Lung (tissue), 11 donors: ENCODE measurements at regions not wholly inside any gene's neighbourhood (a gene's known extent, or its start where the extent isn't known, plus 50 kb on each side); places are given as distances from the start of the nearest gene placed in this dataset.

ENCODE experiments used
- ATAC-seq: fragments of 200-7000 bp; cut with Tn5 transposase; one replicate; pipeline ENCODE4 v1.9.1; 2020; ENCODE audit warnings: moderate number of reproducible peaks; ENCODE audit not compliant: insufficient read depth, low FRiP score
- DNase-seq, 3 donors: peaks; one replicate each; pipeline ENCODE4 v3.0.0-alpha.2; 2013 to 2017
- H3K27ac ChIP-seq, 2 donors: one replicate each; pipeline ENCODE4 v1.5.1; 2013; ENCODE audit warnings: mild to moderate bottlenecking in 2 of 2, moderate library complexity in 2 of 2, control low read depth in 1 of 2, inconsistent platforms in 1 of 2, low read depth in 1 of 2, low read length in 1 of 2
- H3K27me3 ChIP-seq, 3 donors: one replicate each; pipeline ENCODE4 v1.5.1; 2013; ENCODE audit warnings: low read length in 2 of 3; ENCODE audit not compliant: control insufficient read depth in 3 of 3, insufficient read depth in 3 of 3
- H3K36me3 ChIP-seq, 4 donors: one replicate each; pipeline ENCODE4 v1.5.1; 2013; ENCODE audit warnings: low read length in 4 of 4, mild to moderate bottlenecking in 1 of 4, moderate library complexity in 1 of 4; ENCODE audit not compliant: control insufficient read depth in 4 of 4, insufficient read depth in 4 of 4
- H3K4me1 ChIP-seq, 5 donors: one replicate each; pipeline ENCODE4 v1.5.1; 2013; ENCODE audit warnings: low read length in 5 of 5, mild to moderate bottlenecking in 2 of 5, moderate library complexity in 1 of 5; ENCODE audit not compliant: control insufficient read depth in 5 of 5, insufficient read depth in 5 of 5
- H3K4me3 ChIP-seq: one replicate; pipeline ENCODE4 v1.5.1; 2013; ENCODE audit warnings: mild to moderate bottlenecking, control low read depth, moderate library complexity
- H3K9ac ChIP-seq, 2 donors: one replicate each; pipeline ENCODE4 v1.5.1; 2013; ENCODE audit warnings: low read length in 2 of 2, control low read depth in 1 of 2; ENCODE audit not compliant: insufficient read depth in 1 of 2
- H3K9me3 ChIP-seq, 4 donors: one replicate each; pipeline ENCODE4 v1.5.1; 2013; ENCODE audit warnings: low read length in 3 of 4, mild to moderate bottlenecking in 1 of 4, moderate library complexity in 1 of 4; ENCODE audit not compliant: control insufficient read depth in 4 of 4, insufficient read depth in 3 of 4
- CTCF ChIP-seq: IDR thresholded peaks from 2 replicates; pipeline ENCODE4 v1.5.1; 2012; ENCODE audit warnings: mild to moderate bottlenecking; ENCODE audit errors: control extremely low read depth, extremely low read depth
- WGBS, 2 donors: extraction: QIAGEN DNeasy Blood & Tissue Kit; methylation state at CpG; one replicate each; pipeline ENCODE4 v1.1.7; 2013; 5-methylcytosine and 5-hydroxymethylcytosine counted together
- donor health status: control.
- donor health status: control.
- donor health status: Bipolar disorder and iron deficiency.
- donor health status: healthy.
- donor health status: DM: yes; HTN: yes; CAD: no.

GRCh38 chr11:135075740-135076139, 663.7 kb upstream of the B3GAT1 start:
- TF ChIP-seq CTCF = no peak
- no peak for DNase-seq
- Histone ChIP-seq H3K4me1 (no peaks in the 10 kb centered on the region), H3K9ac (no peak overlapping the region), H3K9me3 (peaks cover 0 to 12% (median 2%) of the 10 kb centered on the region in 4 donors), H3K4me3 (no peak overlapping the region), H3K36me3 (no peaks in the 10 kb centered on the region), H3K27ac (no peak overlapping the region), H3K27me3 (no peaks in the 10 kb centered on the region)
- 55 to 65% methylated on average over 19 to 20 of the region's 20 CpGs for WGBS, 2 donors
- ATAC-seq = peak; percentile 6

DNA sequence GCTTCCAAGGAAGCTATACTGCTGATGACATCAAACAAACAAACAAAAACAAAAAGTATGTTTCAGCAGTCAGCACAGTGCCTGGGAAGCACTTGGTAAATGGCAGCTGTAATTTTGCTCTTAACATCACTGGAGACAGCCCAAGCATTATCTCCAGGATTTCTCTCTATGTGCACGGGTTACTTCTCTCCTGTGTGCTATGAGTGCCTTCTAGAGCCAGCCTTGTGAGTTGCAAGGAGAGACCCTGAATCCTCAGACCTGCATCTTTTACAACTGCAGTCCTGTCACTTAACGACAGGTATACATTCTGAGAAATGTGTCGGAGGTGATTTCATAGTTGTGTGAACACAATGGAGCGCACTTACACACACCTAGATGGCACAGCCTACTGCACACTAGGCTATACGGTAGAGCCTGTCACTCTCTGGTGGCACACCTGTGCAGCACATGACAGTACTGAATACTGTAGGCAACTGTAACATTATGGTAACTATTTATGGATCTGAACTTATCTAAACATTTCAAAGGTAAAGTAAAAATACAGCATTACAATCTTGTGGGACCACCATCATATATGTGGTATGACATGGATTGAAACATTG, 662.5 kb upstream of the B3GAT1 start:
- H3K4me1 ChIP-seq = no peaks in the 10 kb centered on the region
- no peak overlapping the region for H3K27ac ChIP-seq
- no peak for TF ChIP-seq CTCF
- DNase-seq (no peak), ATAC-seq (no peak)
- no peaks in the 10 kb centered on the region for H3K36me3 ChIP-seq
- H3K4me3 ChIP-seq = no peak overlapping the region
- 83 to 88% methylated on average over 5 of the region's 5 CpGs for WGBS, 2 donors
- no peaks in the 10 kb centered on the region for H3K27me3 ChIP-seq
- H3K9me3 ChIP-seq = peaks cover 0 to 15% (median 2%) of the 10 kb centered on the region in 4 donors
- no peak overlapping the region for H3K9ac ChIP-seq

- no peak for DNase-seq
- H3K27ac ChIP-seq = no peak overlapping the region
- H3K36me3 ChIP-seq = no peaks in the 10 kb centered on the region
- no peak overlapping the region for H3K4me3 ChIP-seq
- TF ChIP-seq CTCF = no peak
- peaks cover 0 to 15% (median 2%) of the 10 kb centered on the region in 4 donors for H3K9me3 ChIP-seq
- no peaks in the 10 kb centered on the region for H3K4me1 ChIP-seq
- ATAC-seq = no peak
- no peaks in the 10 kb centered on the region for H3K27me3 ChIP-seq
- 86 to 88% methylated on average over 5 of the region's 5 CpGs for WGBS, 2 donors
- no peak overlapping the region for H3K9ac ChIP-seq
These were observed 661.8 kb upstream of the B3GAT1 start for GRCh38 chr11:135073870-135074269.

GRCh38 chr11:135073381-135073780, 661.3 kb upstream of the B3GAT1 start:
- Histone ChIP-seq H3K27me3 (no peaks in the 10 kb centered on the region), H3K4me1 (no peaks in the 10 kb centered on the region), H3K36me3 (no peaks in the 10 kb centered on the region), H3K4me3 (no peak overlapping the region), H3K9ac (no peak overlapping the region), H3K9me3 (peaks cover 0 to 15% (median 2%) of the 10 kb centered on the region in 4 donors), H3K27ac (no peak overlapping the region)
- ATAC-seq (no peak), DNase-seq (no peak)
- WGBS, 2 donors = 61 to 64% methylated on average over 7 of the region's 7 CpGs
- no peak for TF ChIP-seq CTCF
